ENCODE measurements at regions not wholly inside any gene's neighbourhood (a gene's known extent, or its start where the extent isn't known, plus 50 kb on each side); places are given as distances from the start of the nearest gene placed in this dataset.

GRCh38 chr6:71527886-71528285 is 239.3 kb downstream of the OGFRL1 start:
- no peaks in the 10 kb centered on the region for H3K79me2 ChIP-seq (ENCODE audit: insufficient read depth, low read length)
- no peak overlapping the region for H3K4me3 ChIP-seq (ENCODE audit: low read depth in 1 of 2, low read length in 2 of 2)
- H3K9ac ChIP-seq (ENCODE audit: low read depth, low read length), result no peak overlapping the region
- DNase-seq (no peak), ATAC-seq (ENCODE audit: insufficient read depth, low read depth) (no peak)
- no peak overlapping the region for H2AFZ ChIP-seq (ENCODE audit: low read depth, low read length)
- no peak overlapping the region for H3K27ac ChIP-seq (ENCODE audit: low read length)
- no peaks in the 10 kb centered on the region for H3K4me1 ChIP-seq (ENCODE audit: insufficient read depth, low read length)
- H4K20me1 ChIP-seq (ENCODE audit: insufficient read depth, low read length), result no peaks in the 10 kb centered on the region
- no peaks in the 10 kb centered on the region for H3K36me3 ChIP-seq (ENCODE audit: insufficient read depth, low read length)
- H3K9me3 ChIP-seq (ENCODE audit: insufficient read depth, low read length, severe bottlenecking), result no peaks in the 10 kb centered on the region
- no peak overlapping the region for H3K4me2 ChIP-seq (ENCODE audit: insufficient read depth, low read length)
- H3K27me3 ChIP-seq (ENCODE audit: insufficient read depth, low read length, poor library complexity), result no peaks in the 10 kb centered on the region
- TF ChIP-seq EZH2 (IDR thresholded peaks at IDR 0.05; ENCODE audit: borderline replicate concordance, low read depth, low read length, severe bottlenecking), result no peak
- TF ChIP-seq CTCF (IDR thresholded peaks at IDR 0.05; ENCODE audit: borderline replicate concordance, extremely low read depth, low read length, poor library complexity, severe bottlenecking), result no peak

GRCh38 chr6:71529026-71529425 is 240.4 kb downstream of the OGFRL1 start:
- no peak for ATAC-seq (ENCODE audit: insufficient read depth, low read depth)
- H4K20me1 ChIP-seq (ENCODE audit: insufficient read depth, low read length), result no peaks in the 10 kb centered on the region
- no peak overlapping the region for H3K27ac ChIP-seq (ENCODE audit: low read length)
- H3K9me3 ChIP-seq (ENCODE audit: insufficient read depth, low read length, severe bottlenecking), result no peaks in the 10 kb centered on the region
- H3K79me2 ChIP-seq (ENCODE audit: insufficient read depth, low read length), result no peaks in the 10 kb centered on the region
- no peak for TF ChIP-seq CTCF (IDR thresholded peaks at IDR 0.05; ENCODE audit: borderline replicate concordance, extremely low read depth, low read length, poor library complexity, severe bottlenecking)
- TF ChIP-seq EZH2 (IDR thresholded peaks at IDR 0.05; ENCODE audit: borderline replicate concordance, low read depth, low read length, severe bottlenecking), result no peak
- H3K36me3 ChIP-seq (ENCODE audit: insufficient read depth, low read length), result no peaks in the 10 kb centered on the region
- H3K4me1 ChIP-seq (ENCODE audit: insufficient read depth, low read length), result no peaks in the 10 kb centered on the region
- H3K27me3 ChIP-seq (ENCODE audit: insufficient read depth, low read length, poor library complexity), result no peaks in the 10 kb centered on the region
- no peak overlapping the region for H2AFZ ChIP-seq (ENCODE audit: low read depth, low read length)
- H3K9ac ChIP-seq (ENCODE audit: low read depth, low read length), result no peak overlapping the region
- no peak for DNase-seq
- H3K4me2 ChIP-seq (ENCODE audit: insufficient read depth, low read length), result no peak overlapping the region
- H3K4me3 ChIP-seq (ENCODE audit: low read depth in 1 of 2, low read length in 2 of 2), result no peak overlapping the region

DNA sequence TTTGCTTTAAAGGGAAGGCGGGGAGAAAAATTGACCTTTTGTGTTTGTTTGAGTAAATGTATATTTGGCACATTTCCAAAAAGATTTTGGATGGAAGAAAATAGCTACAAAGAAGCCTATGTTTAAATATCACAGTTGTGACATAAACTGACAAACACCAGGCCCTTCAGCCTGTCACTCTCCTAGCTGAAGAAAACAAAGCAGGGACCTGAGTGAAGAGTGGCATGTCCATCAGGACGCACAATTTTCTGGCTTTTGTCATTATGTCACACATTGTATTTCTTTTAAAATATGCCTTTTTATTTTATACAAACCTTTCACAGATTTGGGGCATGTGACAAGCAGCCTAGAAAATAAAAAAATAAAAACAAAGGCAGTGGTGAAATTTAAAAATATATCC is 241.2 kb downstream of the OGFRL1 start:
- DNase-seq, result no peak
- no peaks in the 10 kb centered on the region for H3K4me1 ChIP-seq (ENCODE audit: insufficient read depth, low read length)

More for the DNA sequence above, 241.2 kb downstream of the OGFRL1 start:
- Histone ChIP-seq H3K4me2 (ENCODE audit: insufficient read depth, low read length) (no peak overlapping the region), H2AFZ (ENCODE audit: low read depth, low read length) (no peak overlapping the region), H3K36me3 (ENCODE audit: insufficient read depth, low read length) (no peaks in the 10 kb centered on the region), H4K20me1 (ENCODE audit: insufficient read depth, low read length) (no peaks in the 10 kb centered on the region), H3K27ac (ENCODE audit: low read length) (no peak overlapping the region), H3K9ac (ENCODE audit: low read depth, low read length) (no peak overlapping the region), H3K9me3 (ENCODE audit: insufficient read depth, low read length, severe bottlenecking) (no peaks in the 10 kb centered on the region), H3K27me3 (ENCODE audit: insufficient read depth, low read length, poor library complexity) (no peaks in the 10 kb centered on the region), H3K79me2 (ENCODE audit: insufficient read depth, low read length) (no peaks in the 10 kb centered on the region), H3K4me3 (ENCODE audit: low read depth in 1 of 2, low read length in 2 of 2) (no peak overlapping the region)
- TF ChIP-seq CTCF (IDR thresholded peaks at IDR 0.05; ENCODE audit: borderline replicate concordance, extremely low read depth, low read length, poor library complexity, severe bottlenecking), result no peak
- TF ChIP-seq EZH2 (IDR thresholded peaks at IDR 0.05; ENCODE audit: borderline replicate concordance, low read depth, low read length, severe bottlenecking), result no peak
- no peak for ATAC-seq (ENCODE audit: insufficient read depth, low read depth)

Measured in DND-41 (cell line).